HG02885 (cell line): ENCODE measurements at regions not wholly inside any gene's neighbourhood (a gene's known extent, or its start where the extent isn't known, plus 50 kb on each side); places are given as distances from the start of the nearest gene placed in this dataset.

Experiments
- ATAC-seq: cut with Tn5 transposase; IDR thresholded peaks from one replicate; pipeline ENCODE4 v1.9.1; 2021; ENCODE audit warnings: mild to moderate bottlenecking; ENCODE audit not compliant: unreplicated experiment, poor library complexity

GRCh38 chr2:37425408-37425807 lies 81.0 kb downstream of the QPCT start:
- no peak for ATAC-seq

DNA sequence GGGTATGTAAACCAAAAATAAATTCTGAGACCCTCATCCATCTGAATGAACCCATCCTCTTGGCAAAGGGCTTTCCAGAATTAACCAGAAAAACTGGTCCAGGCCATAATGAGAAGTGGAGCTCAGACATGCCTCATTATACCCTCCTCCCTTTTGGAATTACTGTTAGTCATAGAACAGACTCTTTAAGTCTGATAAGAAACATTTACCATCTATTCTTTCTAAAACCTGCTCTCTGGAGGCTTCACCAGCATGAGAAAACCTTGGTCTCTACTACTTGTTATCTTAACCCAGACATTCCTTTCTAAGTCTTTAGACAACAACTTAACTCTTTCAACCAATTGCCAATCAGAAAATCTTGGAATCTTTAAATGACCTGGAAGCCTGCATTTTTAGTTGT lies 82.8 kb downstream of the QPCT start:
- no peak for ATAC-seq

- no peak for ATAC-seq
These were observed 91.9 kb downstream of the QPCT start for GRCh38 chr2:37436323-37436722.

- ATAC-seq: no peak
These were observed 94.8 kb downstream of the QPCT start for GRCh38 chr2:37439131-37439642.

DNA sequence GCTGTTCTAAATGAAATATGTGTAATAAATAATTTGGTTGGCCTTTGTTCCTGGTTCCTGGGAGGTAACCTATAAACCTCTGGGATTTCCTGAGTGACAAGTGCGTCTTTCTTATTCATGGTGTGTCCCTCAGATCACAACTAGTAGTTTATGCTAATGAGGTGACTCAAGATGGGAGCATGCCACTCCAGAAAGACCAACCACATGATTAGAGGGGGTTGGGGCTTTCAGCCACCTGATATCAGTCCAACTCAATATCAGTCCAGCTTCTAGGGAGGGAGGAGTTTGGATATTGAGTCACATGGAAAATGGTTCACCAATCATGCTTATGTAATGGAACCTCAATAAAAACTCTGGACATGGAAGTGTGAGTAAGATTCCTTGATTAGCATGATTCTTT lies 96.6 kb downstream of the QPCT start:
- no peak for ATAC-seq

DNA sequence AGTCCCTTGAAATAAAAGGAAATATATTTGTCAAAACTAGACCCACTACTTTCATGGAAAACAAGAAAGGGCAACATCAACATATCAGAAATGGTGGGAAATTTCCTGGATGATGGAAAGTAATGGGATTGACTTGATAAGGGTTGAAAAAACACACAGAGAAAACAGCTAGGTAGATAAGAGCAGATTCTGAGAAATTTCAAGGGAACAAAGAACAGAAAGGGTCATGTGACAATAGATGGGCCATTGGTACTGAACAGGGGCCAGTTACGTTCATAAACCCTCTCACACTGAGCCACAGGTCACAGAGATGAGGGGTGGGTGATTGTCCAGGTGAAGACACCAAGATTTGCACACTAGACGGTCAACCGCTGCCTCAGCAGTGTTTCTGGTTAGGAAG lies 98.7 kb downstream of the QPCT start:
- no peak for ATAC-seq

GRCh38 chr2:37447446-37447845 lies 103.0 kb downstream of the QPCT start:
- no peak for ATAC-seq

- ATAC-seq: no peak
These were observed 104.1 kb downstream of the QPCT start for GRCh38 chr2:37448342-37449120.

DNA sequence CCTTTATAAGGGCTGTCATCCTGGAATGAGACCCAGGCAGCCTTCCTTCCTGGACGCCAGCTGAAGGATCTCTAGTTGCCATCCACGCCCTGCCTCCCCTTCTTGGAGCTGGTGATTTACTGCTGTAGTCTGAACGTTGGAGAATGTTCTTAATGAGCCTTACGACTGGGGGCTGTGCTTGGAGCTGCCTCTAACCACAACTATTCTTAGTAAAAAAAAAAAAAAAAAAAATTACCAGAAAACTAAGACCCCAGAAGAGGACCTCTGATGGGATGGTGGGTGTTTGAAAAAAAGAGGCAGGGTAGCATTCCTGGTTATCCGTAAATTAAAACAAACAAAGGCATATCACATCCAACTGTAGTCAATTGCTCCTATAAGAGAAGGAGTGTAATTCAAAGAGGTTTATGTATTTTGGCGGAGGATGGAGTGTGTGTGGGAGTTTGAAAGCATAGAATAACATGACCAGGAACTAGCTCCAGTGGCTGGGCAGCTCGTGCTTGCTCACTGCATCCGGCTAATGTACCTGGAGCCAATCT lies 105.4 kb downstream of the QPCT start:
- ATAC-seq: no peak

DNA sequence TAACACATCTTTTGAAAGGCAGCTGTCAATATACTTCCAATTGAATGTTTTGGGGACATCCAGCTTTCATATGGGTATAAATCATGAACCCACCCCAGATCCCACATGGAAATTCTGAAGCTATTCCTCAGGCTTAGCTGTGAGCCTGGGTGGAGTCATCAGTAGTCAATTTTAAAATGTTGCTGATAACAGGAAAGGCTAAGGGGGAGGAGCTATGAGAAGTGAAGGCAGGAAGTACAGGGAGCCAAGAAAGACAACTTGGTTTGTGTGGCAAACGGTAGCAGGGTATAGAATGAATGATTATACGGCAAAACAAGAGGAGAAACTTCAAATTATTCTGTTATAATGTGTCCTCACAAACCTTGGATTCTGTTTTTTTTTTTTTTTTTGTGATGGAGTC lies 108.6 kb downstream of the QPCT start:
- ATAC-seq: no peak

DNA sequence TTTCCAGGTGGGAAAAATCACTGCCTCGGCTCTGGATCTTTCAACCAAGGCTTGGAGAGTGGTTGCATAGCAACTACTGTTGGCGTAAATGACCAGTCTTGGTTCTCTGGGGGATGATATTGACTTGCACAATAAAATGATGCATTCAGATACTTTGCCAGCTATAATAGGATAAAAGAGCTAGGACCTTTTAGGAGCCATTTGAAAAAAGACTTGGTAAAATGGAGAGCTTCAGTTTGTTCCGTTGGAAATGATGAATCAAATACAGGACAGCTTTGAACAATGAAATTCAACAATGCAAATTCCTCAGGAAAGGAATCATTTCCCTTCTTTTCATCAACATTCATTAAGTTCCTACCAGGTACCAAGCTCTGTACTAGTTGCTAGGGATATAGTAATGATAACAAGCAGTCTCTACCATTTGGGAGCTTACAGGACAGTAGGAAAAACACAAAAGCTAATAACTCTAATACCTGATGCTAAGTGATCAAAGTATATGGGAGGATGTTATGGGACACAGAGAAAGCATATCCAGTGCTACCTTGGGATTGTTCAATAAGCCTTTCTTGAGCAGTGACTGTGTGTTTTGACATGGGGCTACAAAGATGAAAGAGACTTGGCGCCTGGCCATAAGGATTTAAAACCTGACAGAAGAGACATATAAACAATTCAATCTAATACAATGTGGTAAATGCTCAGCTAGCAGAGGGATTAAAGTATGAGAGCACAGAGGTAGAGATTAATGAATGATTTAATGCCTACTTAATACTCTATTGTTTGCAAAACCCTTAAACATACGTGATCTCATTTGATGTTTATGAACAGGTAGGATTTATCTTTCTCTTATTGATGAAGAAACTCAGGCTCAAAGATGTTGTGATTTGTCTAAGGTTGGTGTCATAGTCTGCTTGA lies 110.7 kb downstream of the QPCT start:
- no peak for ATAC-seq

DNA sequence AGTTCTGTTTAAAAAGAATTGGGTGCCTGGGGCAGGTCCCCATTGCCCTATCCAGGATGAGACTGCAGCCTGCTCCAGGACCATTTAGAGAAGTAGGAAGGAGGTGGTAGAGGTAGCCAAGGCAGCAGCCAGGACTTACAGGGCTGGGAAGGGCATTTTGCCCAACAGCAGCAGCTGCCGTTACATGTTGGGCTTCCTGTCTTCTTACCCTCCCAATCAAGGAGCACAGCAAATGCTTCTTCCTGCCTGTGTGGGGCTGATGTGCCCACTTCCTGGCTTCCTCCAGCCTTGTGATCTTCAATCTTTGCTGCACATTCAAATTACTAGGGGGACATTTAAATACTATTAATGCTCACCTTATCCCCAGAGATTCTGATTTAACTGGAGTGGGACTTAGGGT lies 112.0 kb downstream of the QPCT start:
- ATAC-seq: no peak

GRCh38 chr2:37457401-37457901 lies 113.0 kb downstream of the QPCT start:
- ATAC-seq: no peak

DNA sequence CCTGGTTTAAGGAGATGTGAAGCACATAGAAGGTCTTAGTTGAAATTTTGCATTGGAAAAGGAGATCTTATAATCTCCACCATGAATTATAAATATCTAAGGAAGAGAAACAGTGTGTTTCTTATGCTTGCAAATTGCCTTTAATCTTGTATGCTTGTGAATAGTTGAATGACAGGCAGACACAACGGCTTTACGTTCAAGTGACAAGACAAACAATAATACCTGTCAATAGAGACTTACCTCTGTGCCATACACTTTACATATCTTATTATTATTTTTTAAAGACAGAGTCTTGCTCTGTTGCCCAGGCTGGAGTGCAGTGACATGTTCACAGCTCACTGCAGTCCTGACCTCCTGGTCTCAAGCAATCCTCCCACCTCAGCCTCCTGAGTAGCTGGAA lies 113.7 kb downstream of the QPCT start:
- ATAC-seq: no peak

GRCh38 chr2:37459095-37459981 lies 114.9 kb downstream of the QPCT start:
- ATAC-seq: no peak

DNA sequence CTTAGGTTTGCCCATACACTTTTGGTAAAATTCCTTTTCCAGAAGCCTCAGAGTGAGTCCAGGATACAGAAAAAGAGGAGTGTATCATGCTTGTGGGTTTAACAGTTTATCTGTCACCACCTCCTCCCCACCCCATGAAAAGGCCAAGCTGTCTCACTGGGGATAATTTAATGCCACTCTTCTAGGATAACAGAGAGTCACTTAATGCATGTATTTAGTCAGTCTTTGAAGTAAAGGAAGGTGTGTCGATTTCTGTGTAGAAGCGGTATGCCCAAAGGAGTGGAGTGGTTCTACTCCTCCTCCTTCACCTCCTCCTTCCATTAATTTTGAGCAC lies 116.4 kb downstream of the QPCT start:
- no peak for ATAC-seq

DNA sequence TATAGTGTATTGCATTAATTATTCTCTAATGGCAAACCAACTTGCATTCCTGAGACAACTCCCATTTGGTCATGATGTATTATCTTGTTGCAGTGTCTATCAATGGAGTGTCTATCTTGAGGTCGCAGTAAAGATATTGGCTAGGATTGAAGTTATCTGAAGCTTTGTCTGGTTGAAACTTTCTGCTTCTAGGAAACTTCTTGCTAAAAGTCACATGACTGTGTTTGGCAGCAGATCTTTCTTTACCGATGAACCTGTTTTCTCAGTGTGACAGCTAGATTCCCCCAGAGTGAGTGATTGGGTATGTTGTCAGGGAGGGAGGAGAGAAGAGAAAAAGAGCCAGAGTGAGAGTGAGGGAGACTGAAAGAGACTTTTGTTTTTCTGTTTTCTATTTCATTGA lies 119.6 kb downstream of the QPCT start:
- ATAC-seq: no peak

DNA sequence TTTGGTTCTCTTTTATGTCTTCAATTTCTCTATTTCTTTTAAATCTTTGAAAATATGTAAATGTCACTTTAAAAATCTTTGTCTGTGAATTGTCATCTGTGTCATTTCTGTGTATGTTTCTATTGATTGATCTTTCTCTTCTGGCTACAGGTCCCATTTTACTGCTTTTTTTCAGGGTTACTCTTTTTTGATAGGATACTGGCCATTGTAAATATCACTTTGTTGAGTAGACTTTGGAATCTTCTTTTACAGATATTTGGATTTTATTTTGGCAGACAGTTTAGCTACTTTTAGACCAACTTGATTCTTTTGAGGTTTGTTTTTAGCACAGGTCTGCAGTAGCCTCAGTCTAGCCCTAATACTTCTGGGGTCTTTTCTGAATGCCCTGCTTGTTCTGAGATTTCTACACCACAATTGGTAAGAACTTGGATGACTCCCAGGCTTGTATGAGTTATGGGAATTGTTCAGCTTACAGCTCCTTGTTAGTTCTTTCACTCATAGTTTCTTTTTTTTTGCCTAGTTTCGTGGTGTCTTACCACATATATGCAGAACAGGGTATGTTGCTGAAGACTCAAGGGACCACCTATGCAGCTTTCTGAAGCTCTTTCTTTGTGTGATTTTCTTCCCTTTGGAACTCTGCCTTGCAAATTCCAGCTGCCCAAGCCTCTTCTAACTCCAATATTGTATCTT lies 122.2 kb downstream of the QPCT start:
- no peak for ATAC-seq

DNA sequence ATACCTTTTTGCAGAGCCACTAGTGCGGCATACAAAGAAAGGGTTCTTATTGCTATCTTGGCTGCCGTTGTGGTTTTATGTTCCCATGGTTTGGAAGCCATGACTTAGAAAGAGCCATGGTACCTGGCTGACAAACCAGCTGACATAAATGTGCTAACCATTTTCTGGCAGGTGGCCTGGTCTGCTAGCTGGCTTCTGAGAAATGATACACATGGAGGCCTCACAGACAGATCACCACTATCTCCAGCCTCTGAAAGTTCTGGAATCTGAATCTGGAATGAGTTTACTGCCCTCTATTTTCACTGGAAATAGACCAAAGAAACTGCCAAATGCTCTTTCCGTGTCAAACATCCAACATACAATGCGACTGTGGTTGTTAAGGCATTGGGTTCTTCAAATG lies 123.7 kb downstream of the QPCT start:
- ATAC-seq: no peak

DNA sequence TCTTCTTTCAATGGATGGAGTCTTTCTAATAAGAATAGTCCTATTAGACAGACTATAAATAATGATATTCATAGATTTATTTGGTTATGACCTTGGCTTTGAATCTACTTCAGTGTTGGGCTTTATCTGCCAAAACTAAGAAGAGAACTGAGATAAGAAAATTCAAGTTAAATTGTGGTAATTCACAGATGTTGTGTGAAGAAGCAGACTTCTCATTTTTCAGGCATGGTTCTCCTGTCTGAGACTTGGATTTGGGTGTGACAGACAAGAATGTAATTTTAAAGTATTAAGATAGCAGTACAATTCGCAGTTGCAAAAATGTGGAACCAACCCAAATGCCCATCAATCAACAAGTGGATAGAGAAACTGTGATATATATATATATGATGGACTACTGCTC lies 124.7 kb downstream of the QPCT start:
- ATAC-seq: no peak
